HL-60 (cell line): ENCODE measurements at regions not wholly inside any gene's neighbourhood (a gene's known extent, or its start where the extent isn't known, plus 50 kb on each side); places are given as distances from the start of the nearest gene placed in this dataset.

Source experiments
- CTCF ChIP-seq: IDR thresholded peaks from one replicate; pipeline ENCODE4 v1.5.1; 2011; ENCODE audit warnings: low read length, control low read depth, inconsistent platforms; ENCODE audit not compliant: insufficient read depth
- REST ChIP-seq: IDR thresholded peaks from 2 replicates; pipeline ENCODE4 v1.6.1; 2012; ENCODE audit warnings: low read depth; ENCODE audit not compliant: insufficient replicate concordance

GRCh38 chr13:103358255-103358932, 292.2 kb upstream of the SLC10A2 start:
- TF ChIP-seq CTCF (no peak), REST (no peak)
